ENCODE measurements at regions not wholly inside any gene's neighbourhood (a gene's known extent, or its start where the extent isn't known, plus 50 kb on each side); places are given as distances from the start of the nearest gene placed in this dataset.

DNA sequence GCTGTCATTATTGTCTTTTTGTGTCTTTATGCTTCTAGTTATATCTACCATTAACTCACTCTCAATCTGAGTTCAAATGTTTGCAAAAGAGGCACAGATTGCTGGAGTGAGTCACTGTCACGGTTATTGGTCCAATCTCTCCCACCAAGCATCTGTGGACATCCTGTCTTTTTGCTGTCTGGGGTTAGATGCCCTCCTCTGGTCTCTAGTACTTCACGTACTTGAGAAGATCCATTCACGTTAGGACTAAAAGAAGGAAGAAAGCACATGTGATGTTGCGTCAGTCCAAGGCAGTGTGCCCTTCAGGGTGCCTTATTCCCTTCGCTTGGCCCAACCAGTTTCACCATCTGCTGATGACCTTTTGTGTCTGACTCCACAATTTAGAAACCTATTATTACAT lies 72.3 kb upstream of the STXBP6 start:
- Histone ChIP-seq H3K27me3 (ENCODE audit: control insufficient read depth in 2 of 2, insufficient read depth in 2 of 2, low read length in 2 of 2) (no peaks in the 10 kb centered on the region), H3K9ac (replicated peaks; ENCODE audit: extremely low read depth, insufficient read depth, low read length) (no peak overlapping the region), H3K4me3 (replicated peaks in 1 of 3; ENCODE audit: insufficient read depth in 1 of 3, low read depth in 1 of 3, low read length in 3 of 3) (no peak overlapping the region), H3K4me1 (ENCODE audit: control insufficient read depth, extremely low read depth, insufficient read depth, low read length) (no peaks in the 10 kb centered on the region), H4K20me1 (replicated peaks; ENCODE audit: control insufficient read depth, extremely low read depth, insufficient read depth, low read length) (no peaks in the 10 kb centered on the region), H3K9me1 (replicated peaks; ENCODE audit: control insufficient read depth, extremely low read depth, insufficient read depth, low read length) (no peaks in the 10 kb centered on the region), H3K36me3 (ENCODE audit: control insufficient read depth in 2 of 2, extremely low read depth in 1 of 2, insufficient read depth in 2 of 2, low read length in 2 of 2) (no peaks in the 10 kb centered on the region), H3K79me2 (ENCODE audit: control insufficient read depth, insufficient read depth, low read length) (no peaks in the 10 kb centered on the region), H3K9me3 (replicated peaks; ENCODE audit: control insufficient read depth, insufficient read depth, low read length) (no peaks in the 10 kb centered on the region), H3K27ac (ENCODE audit: insufficient read depth, low read depth, low read length) (no peak overlapping the region), H3K4me2 (ENCODE audit: insufficient read depth, low read length) (no peak overlapping the region), H2AFZ (ENCODE audit: low read depth, low read length) (no peak overlapping the region)
- dilution Hi-C loops (cut with MboI; ENCODE audit: extremely low pct_ligation_motif_present, low sequenced_read_pairs): no loop called here
- intact Hi-C loops (cut with micrococcal nuclease): no loop called here
- ChIA-PET POLR2A (no interaction called here), CTCF (interaction anchor here (1.0 to 2.1 kb wide), 2 partner anchors 9 to 11 kb away, joined by 6 to 7 read pairs; no protein-coding TSS in a partner anchor)
- no TSS peak for BruUV-seq (replicated peaks)
- FAIRE-seq (no peak), DNase-seq (ENCODE audit: low read depth, low spot score) (no peak)
- TF ChIP-seq EZH2 (IDR thresholded peaks at IDR 0.05; ENCODE audit: borderline replicate concordance, low read depth, low read length, severe bottlenecking): no peak
- TF ChIP-seq, protein P1, sequence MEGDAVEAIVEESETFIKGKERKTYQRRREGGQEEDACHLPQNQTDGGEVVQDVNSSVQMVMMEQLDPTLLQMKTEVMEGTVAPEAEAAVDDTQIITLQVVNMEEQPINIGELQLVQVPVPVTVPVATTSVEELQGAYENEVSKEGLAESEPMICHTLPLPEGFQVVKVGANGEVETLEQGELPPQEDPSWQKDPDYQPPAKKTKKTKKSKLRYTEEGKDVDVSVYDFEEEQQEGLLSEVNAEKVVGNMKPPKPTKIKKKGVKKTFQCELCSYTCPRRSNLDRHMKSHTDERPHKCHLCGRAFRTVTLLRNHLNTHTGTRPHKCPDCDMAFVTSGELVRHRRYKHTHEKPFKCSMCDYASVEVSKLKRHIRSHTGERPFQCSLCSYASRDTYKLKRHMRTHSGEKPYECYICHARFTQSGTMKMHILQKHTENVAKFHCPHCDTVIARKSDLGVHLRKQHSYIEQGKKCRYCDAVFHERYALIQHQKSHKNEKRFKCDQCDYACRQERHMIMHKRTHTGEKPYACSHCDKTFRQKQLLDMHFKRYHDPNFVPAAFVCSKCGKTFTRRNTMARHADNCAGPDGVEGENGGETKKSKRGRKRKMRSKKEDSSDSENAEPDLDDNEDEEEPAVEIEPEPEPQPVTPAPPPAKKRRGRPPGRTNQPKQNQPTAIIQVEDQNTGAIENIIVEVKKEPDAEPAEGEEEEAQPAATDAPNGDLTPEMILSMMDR (IDR thresholded peaks at IDR 0.05; ENCODE audit: extremely low read depth in 1 of 2, insufficient read depth in 1 of 2, low read depth in 1 of 2, low read length in 2 of 2): no peak
- no peak for TF ChIP-seq GATA2 (IDR thresholded peaks at IDR 0.05; ENCODE audit: insufficient read depth, insufficient read length, low read depth, low read length)
- no peak for TF ChIP-seq JUN (IDR thresholded peaks at IDR 0.05; ENCODE audit: borderline replicate concordance, insufficient read depth, insufficient read length, low read depth)
- no peak for TF ChIP-seq MYC (IDR thresholded peaks at IDR 0.05; ENCODE audit: low read depth, low read length)
- no peak for TF ChIP-seq FOS (IDR thresholded peaks at IDR 0.05; ENCODE audit: borderline replicate concordance, insufficient read depth, low read length)
- no peak for TF ChIP-seq POLR2A (IDR thresholded peaks at IDR 0.05; ENCODE audit: low read depth, low read length)
- TF ChIP-seq, protein P2, sequence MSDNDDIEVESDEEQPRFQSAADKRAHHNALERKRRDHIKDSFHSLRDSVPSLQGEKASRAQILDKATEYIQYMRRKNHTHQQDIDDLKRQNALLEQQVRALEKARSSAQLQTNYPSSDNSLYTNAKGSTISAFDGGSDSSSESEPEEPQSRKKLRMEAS (IDR thresholded peaks at IDR 0.05; ENCODE audit: insufficient read depth, insufficient read length): no peak
- TF ChIP-seq POLR2AphosphoS5 (IDR thresholded peaks at IDR 0.05; ENCODE audit: insufficient read depth, low read depth, low read length): no peak
